Endothelial cell of umbilical vein (primary cell): ENCODE measurements at regions not wholly inside any gene's neighbourhood (a gene's known extent, or its start where the extent isn't known, plus 50 kb on each side); places are given as distances from the start of the nearest gene placed in this dataset.

Experiments
- BruUV-seq: library from RNA; stranded (reverse); fragments of 400-500 nt; replicated peaks from 2 replicates; lab custom pipeline; 2021; lab: Mats Ljungman, UMichigan
- CTCF ChIA-PET: fragments of 300-600, 350-600 bp; sonication (Branson Sonifier 250); formaldehyde crosslinking; loops from one replicate; lab custom pipeline; 2021; ENCODE audit warnings: antibody characterized with exemption, inconsistent platforms; lab: Charles Lee
- POLR2A ChIA-PET: fragments of 300-600, 350-600 bp; sonication (Branson Sonifier 250); formaldehyde crosslinking; loops from one replicate; lab custom pipeline; 2021; ENCODE audit warnings: antibody characterized with exemption, inconsistent platforms; lab: Charles Lee
- DNase-seq: peaks from one replicate; pipeline ENCODE4 v3.0.0-alpha.2; 2011; ENCODE audit warnings: low read depth, low spot score
- FAIRE-seq: peaks from 2 replicates; lab custom pipeline; 2011; peaks lifted over from hg19 to GRCh38; lab: Jason Lieb, UNC
- H2AFZ ChIP-seq: 2 replicates; pipeline ENCODE4 v1.6.0; 2012; ENCODE audit warnings: low read depth, low read length, control low read depth, inconsistent platforms
- H3K27ac ChIP-seq: 2 replicates; pipeline ENCODE4 v1.5.1; 2011; ENCODE audit warnings: low read depth, mild to moderate bottlenecking, control low read depth, low read length, moderate library complexity; ENCODE audit not compliant: insufficient read depth
- H3K27me3 ChIP-seq, 2 experiments: 2 replicates each; pipeline versions ENCODE4 v1.6.0 to v1.6.1; 2011; ENCODE audit warnings: low read length in 2 of 2, mixed read lengths in 1 of 2; ENCODE audit not compliant: control insufficient read depth in 2 of 2, insufficient read depth in 2 of 2
- H3K36me3 ChIP-seq, 2 experiments: 2 replicates in 1 of 2; 3 replicates in 1 of 2; pipeline ENCODE4 v1.5.1; 2011; ENCODE audit warnings: low read length in 2 of 2, mild to moderate bottlenecking in 1 of 2, moderate library complexity in 1 of 2; ENCODE audit not compliant: control insufficient read depth in 2 of 2, insufficient read depth in 2 of 2; ENCODE audit errors: extremely low read depth in 1 of 2
- H3K4me1 ChIP-seq: 3 replicates; pipeline ENCODE4 v1.5.1; 2011; ENCODE audit warnings: mild to moderate bottlenecking, low read length; ENCODE audit not compliant: control insufficient read depth, insufficient read depth; ENCODE audit errors: extremely low read depth
- H3K4me2 ChIP-seq: 2 replicates; pipeline ENCODE4 v1.6.1; 2011; ENCODE audit warnings: low read length, control low read depth, mixed read lengths; ENCODE audit not compliant: insufficient read depth
- H3K4me3 ChIP-seq, 3 experiments: fragments of 200-600 bp in 1 of 3; sonication (generic), shearing (Covaris generic) in 1 of 3; replicated peaks in 1 of 3; 2 replicates each; pipeline ENCODE4 v1.5.1; 2011 to 2016; ENCODE audit warnings: control low read depth in 3 of 3, low read length in 3 of 3, mild to moderate bottlenecking in 2 of 3, inconsistent platforms in 1 of 3, low read depth in 1 of 3, moderate library complexity in 1 of 3; ENCODE audit not compliant: insufficient read depth in 1 of 3
- H3K79me2 ChIP-seq: 2 replicates; pipeline ENCODE4 v1.6.0; 2012; ENCODE audit warnings: low read length, inconsistent platforms; ENCODE audit not compliant: control insufficient read depth, insufficient read depth
- H3K9ac ChIP-seq: replicated peaks from 2 replicates; pipeline ENCODE3; 2011; ENCODE audit warnings: low read length, control low read depth; ENCODE audit not compliant: insufficient read depth; ENCODE audit errors: extremely low read depth
- H3K9me1 ChIP-seq: replicated peaks from 3 replicates; pipeline ENCODE4 v1.6.0; 2011; ENCODE audit warnings: mild to moderate bottlenecking, low read length; ENCODE audit not compliant: control insufficient read depth, insufficient read depth; ENCODE audit errors: extremely low read depth
- H3K9me3 ChIP-seq: replicated peaks from 2 replicates; pipeline ENCODE4 v1.5.1; 2012; ENCODE audit warnings: low read length, inconsistent platforms; ENCODE audit not compliant: control insufficient read depth, insufficient read depth
- H4K20me1 ChIP-seq: replicated peaks from 2 replicates; pipeline ENCODE3; 2011; ENCODE audit warnings: mild to moderate bottlenecking, low read length; ENCODE audit not compliant: control insufficient read depth, insufficient read depth; ENCODE audit errors: extremely low read depth
- EZH2 ChIP-seq: IDR thresholded peaks from 2 replicates; pipeline ENCODE4 v1.6.1; 2012; ENCODE audit warnings: borderline replicate concordance, low read depth, mild to moderate bottlenecking, moderate library complexity, low read length, inconsistent platforms; ENCODE audit not compliant: severe bottlenecking
- FOS ChIP-seq: IDR thresholded peaks from 2 replicates; pipeline ENCODE4 v1.6.1; 2011; ENCODE audit warnings: mild to moderate bottlenecking, low read length, moderate library complexity, borderline replicate concordance; ENCODE audit not compliant: insufficient read depth
- GATA2 ChIP-seq: IDR thresholded peaks from 2 replicates; pipeline ENCODE4 v1.7.0; 2011; ENCODE audit warnings: low read depth, mild to moderate bottlenecking, moderate library complexity, mixed read lengths, low read length; ENCODE audit not compliant: insufficient read length, insufficient read depth
- JUN ChIP-seq: IDR thresholded peaks from 2 replicates; pipeline ENCODE4 v1.6.1; 2011; ENCODE audit warnings: borderline replicate concordance, low read depth; ENCODE audit not compliant: insufficient read length, insufficient read depth
- MYC ChIP-seq: IDR thresholded peaks from one replicate; pipeline ENCODE4 v1.6.1; 2011; ENCODE audit warnings: mild to moderate bottlenecking, low read depth, low read length
- POLR2A ChIP-seq: IDR thresholded peaks from 2 replicates; pipeline ENCODE4 v1.6.1; 2012; ENCODE audit warnings: low read depth, mild to moderate bottlenecking, control low read depth, low read length
- POLR2AphosphoS5 ChIP-seq: IDR thresholded peaks from 2 replicates; pipeline ENCODE4 v1.6.1; 2012; ENCODE audit warnings: low read depth, mild to moderate bottlenecking, control low read depth, low read length, moderate library complexity; ENCODE audit not compliant: insufficient read depth
- dilution Hi-C: fragments of 300-500 bp; cut with MboI; formaldehyde crosslinking; loops from one replicate; pipeline ENCODE4 v1.15.0; 2019; ENCODE audit warnings: low sequenced_read_pairs; ENCODE audit not compliant: extremely low pct_ligation_motif_present
- intact Hi-C: fragments of 100-400 bp; cut with micrococcal nuclease; formaldehyde crosslinking; loops from one replicate; pipeline ENCODE4 v1.10.0; 2022
- TF ChIP-seq, protein P1 (sequence below): IDR thresholded peaks from 2 replicates; pipeline ENCODE4 v1.6.1; 2011; ENCODE audit not compliant: insufficient read depth, insufficient read length
- TF ChIP-seq, protein P2 (sequence below), 2 donors: IDR thresholded peaks; 1 replicate in 1 of 2; 2 replicates in 1 of 2; pipeline ENCODE4 v1.5.1; 2011; ENCODE audit warnings: low read length in 2 of 2, mild to moderate bottlenecking in 2 of 2, moderate library complexity in 2 of 2, control low read depth in 1 of 2, inconsistent platforms in 1 of 2, low read depth in 1 of 2; ENCODE audit not compliant: insufficient read depth in 1 of 2; ENCODE audit errors: extremely low read depth in 1 of 2

DNA sequence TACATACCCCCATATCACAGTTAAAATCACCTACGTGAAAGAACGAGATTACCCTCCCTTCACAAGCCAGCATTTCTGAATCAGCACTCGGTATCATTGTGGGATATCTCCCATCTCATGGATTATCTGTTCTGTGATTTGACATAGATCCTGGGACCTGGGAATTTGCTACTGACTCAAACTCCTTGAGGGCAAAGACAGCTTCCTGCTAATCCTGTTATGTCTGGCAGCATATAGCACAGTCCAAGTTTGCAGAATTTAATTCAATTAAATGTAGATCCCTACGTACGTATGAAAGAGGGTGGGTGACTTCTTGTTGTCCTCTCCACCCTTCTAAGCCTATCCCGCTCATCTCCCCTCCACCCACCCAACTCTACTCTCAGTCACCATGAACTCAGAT, 476.5 kb downstream of the KLF5 start:
- dilution Hi-C loops, result no loop called here
- Histone ChIP-seq H3K79me2 (no peaks in the 10 kb centered on the region), H4K20me1 (no peaks in the 10 kb centered on the region), H3K9me1 (no peaks in the 10 kb centered on the region), H3K36me3 (no peaks in the 10 kb centered on the region), H3K9me3 (no peaks in the 10 kb centered on the region), H3K9ac (no peak overlapping the region), H3K27me3 (no peaks in the 10 kb centered on the region), H3K4me2 (no peak overlapping the region), H3K4me3 (no peak overlapping the region), H3K27ac (no peak overlapping the region), H3K4me1 (no peaks in the 10 kb centered on the region), H2AFZ (no peak overlapping the region)
- DNase-seq (no peak), FAIRE-seq (no peak)
- intact Hi-C loops, result no loop called here
- CTCF ChIA-PET, result no interaction called here
- no TSS peak for BruUV-seq
- TF ChIP-seq EZH2 (no peak), POLR2AphosphoS5 (no peak)
- POLR2A ChIA-PET, result no interaction called here

DNA sequence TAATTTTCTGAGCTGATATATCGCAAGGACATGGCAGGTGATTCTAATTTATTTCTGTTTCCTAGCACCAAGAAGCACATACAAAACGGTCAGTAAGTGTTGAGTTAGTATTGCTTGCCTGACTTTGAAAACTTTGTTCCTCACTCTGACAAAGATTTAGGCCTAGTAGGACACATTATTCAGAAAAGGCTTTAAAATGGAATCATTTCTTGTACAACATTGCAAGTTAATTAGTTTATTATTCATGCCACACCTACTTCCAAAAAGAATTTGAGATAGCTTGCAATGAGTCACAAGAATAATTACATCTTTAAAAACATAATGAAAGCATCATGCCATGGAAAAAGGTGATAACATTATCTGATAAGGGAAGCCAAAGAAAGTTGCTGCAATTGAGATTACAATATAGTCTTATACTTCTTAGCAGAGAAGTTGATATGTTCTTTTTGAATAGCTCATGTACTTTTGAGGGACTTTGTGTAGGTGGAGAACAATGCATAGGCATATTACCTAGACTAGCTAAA, 474.2 kb downstream of the KLF5 start:
- no TSS peak for BruUV-seq
- Histone ChIP-seq H3K27ac (no peak overlapping the region), H2AFZ (no peak overlapping the region), H3K9ac (no peak overlapping the region), H3K27me3 (no peaks in the 10 kb centered on the region), H3K9me3 (no peaks in the 10 kb centered on the region), H3K4me3 (no peak overlapping the region), H3K4me1 (no peaks in the 10 kb centered on the region), H4K20me1 (no peaks in the 10 kb centered on the region), H3K79me2 (no peaks in the 10 kb centered on the region), H3K36me3 (no peaks in the 10 kb centered on the region), H3K9me1 (no peaks in the 10 kb centered on the region), H3K4me2 (no peak overlapping the region)
- POLR2A ChIA-PET, result no interaction called here
- DNase-seq (no peak), FAIRE-seq (no peak)
- intact Hi-C loops, result no loop called here
- CTCF ChIA-PET, result no interaction called here
- dilution Hi-C loops, result no loop called here
- no peak for TF ChIP-seq JUN
- no peak for TF ChIP-seq POLR2AphosphoS5
- TF ChIP-seq POLR2A, result no peak
- TF ChIP-seq, protein P1, sequence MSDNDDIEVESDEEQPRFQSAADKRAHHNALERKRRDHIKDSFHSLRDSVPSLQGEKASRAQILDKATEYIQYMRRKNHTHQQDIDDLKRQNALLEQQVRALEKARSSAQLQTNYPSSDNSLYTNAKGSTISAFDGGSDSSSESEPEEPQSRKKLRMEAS, result no peak
- no peak for TF ChIP-seq FOS
- no peak for TF ChIP-seq MYC
- no peak for TF ChIP-seq EZH2
- no peak for TF ChIP-seq GATA2
- TF ChIP-seq, protein P2, sequence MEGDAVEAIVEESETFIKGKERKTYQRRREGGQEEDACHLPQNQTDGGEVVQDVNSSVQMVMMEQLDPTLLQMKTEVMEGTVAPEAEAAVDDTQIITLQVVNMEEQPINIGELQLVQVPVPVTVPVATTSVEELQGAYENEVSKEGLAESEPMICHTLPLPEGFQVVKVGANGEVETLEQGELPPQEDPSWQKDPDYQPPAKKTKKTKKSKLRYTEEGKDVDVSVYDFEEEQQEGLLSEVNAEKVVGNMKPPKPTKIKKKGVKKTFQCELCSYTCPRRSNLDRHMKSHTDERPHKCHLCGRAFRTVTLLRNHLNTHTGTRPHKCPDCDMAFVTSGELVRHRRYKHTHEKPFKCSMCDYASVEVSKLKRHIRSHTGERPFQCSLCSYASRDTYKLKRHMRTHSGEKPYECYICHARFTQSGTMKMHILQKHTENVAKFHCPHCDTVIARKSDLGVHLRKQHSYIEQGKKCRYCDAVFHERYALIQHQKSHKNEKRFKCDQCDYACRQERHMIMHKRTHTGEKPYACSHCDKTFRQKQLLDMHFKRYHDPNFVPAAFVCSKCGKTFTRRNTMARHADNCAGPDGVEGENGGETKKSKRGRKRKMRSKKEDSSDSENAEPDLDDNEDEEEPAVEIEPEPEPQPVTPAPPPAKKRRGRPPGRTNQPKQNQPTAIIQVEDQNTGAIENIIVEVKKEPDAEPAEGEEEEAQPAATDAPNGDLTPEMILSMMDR (IDR thresholded peaks at IDR 0.05; ENCODE audit: extremely low read depth in 1 of 2, insufficient read depth in 1 of 2, low read depth in 1 of 2, low read length in 2 of 2), result no peak
